ENCODE measurements at regions not wholly inside any gene's neighbourhood (a gene's known extent, or its start where the extent isn't known, plus 50 kb on each side); places are given as distances from the start of the nearest gene placed in this dataset.

DNA sequence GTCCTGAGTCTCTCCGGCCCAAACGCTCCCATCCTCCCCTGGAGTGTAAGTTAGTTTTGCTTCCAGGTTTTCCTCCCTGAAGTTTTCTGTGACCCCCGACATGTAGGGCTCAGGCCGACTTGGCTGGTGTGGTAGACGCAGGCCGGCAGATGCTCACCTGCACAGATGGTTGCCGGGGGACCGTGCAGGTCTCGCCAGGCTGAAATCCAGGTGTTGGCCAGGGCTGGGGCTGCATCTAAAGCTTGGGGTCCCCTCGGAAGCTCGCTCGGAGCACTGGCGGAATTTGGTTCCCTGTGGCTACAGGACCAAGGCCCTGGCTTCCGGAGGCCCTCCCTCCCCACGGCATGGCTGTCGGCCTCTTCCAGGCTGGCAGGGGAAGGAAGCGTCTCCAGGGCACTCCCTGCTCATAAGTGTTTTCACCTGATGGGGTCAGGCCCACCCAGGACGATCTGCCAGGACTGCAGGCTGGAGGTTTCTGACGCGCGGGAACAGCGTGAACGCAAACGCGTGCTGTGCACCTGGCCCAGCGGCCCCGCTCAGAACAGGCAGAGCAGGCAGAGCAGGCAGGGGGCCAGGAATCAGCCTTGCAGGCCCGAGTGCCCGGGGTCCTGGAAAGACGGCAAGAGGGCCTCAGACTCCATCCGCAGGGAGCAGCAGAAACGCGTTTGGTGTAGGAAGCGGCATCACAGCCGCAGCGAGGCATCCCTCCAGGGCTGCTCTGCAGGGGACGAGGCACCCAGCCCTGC lies 258.2 kb downstream of the BRD1 start:
- Histone ChIP-seq H3K4me2 (ENCODE audit: low read depth, low read length, poor library complexity, severe bottlenecking) (no peak overlapping the region), H3K9me3 (ENCODE audit: insufficient read depth, low read depth, low read length) (no peaks in the 10 kb centered on the region), H4K20me1 (ENCODE audit: insufficient read depth, low read length, poor library complexity, severe bottlenecking) (no peaks in the 10 kb centered on the region), H2AFZ (ENCODE audit: low read length) (no peak overlapping the region), H3K79me2 (ENCODE audit: insufficient read depth, low read length) (peaks cover 13% of the 10 kb centered on the region; the same call in 1 of the 2 replicates), H3K9me2 (replicated peaks; ENCODE audit: low read depth, low read length) (no peaks in the 10 kb centered on the region), H3K27me3 (ENCODE audit: insufficient read depth, low read length, poor library complexity, severe bottlenecking) (no peaks in the 10 kb centered on the region), H3K4me3 (ENCODE audit: low read length, poor library complexity, severe bottlenecking) (no peak overlapping the region), H3K36me3 (ENCODE audit: insufficient read depth, low read length) (peaks cover 5% of the 10 kb centered on the region; the same call in 1 of the 2 replicates), H3F3A (ENCODE audit: low read depth) (no peaks in the 10 kb centered on the region), H3K4me1 (ENCODE audit: insufficient read depth, low read length, poor library complexity, severe bottlenecking) (no peaks in the 10 kb centered on the region), H3K9ac (ENCODE audit: low read depth, low read length, poor library complexity, severe bottlenecking) (no peak overlapping the region)
- TF ChIP-seq EZH2phosphoT487 (IDR thresholded peaks at IDR 0.05; ENCODE audit: borderline replicate concordance), result no peak
- TF ChIP-seq, protein P1, sequence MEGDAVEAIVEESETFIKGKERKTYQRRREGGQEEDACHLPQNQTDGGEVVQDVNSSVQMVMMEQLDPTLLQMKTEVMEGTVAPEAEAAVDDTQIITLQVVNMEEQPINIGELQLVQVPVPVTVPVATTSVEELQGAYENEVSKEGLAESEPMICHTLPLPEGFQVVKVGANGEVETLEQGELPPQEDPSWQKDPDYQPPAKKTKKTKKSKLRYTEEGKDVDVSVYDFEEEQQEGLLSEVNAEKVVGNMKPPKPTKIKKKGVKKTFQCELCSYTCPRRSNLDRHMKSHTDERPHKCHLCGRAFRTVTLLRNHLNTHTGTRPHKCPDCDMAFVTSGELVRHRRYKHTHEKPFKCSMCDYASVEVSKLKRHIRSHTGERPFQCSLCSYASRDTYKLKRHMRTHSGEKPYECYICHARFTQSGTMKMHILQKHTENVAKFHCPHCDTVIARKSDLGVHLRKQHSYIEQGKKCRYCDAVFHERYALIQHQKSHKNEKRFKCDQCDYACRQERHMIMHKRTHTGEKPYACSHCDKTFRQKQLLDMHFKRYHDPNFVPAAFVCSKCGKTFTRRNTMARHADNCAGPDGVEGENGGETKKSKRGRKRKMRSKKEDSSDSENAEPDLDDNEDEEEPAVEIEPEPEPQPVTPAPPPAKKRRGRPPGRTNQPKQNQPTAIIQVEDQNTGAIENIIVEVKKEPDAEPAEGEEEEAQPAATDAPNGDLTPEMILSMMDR (conservative IDR thresholded peaks at IDR 0.05; ENCODE audit: low read length), result no peak

DNA sequence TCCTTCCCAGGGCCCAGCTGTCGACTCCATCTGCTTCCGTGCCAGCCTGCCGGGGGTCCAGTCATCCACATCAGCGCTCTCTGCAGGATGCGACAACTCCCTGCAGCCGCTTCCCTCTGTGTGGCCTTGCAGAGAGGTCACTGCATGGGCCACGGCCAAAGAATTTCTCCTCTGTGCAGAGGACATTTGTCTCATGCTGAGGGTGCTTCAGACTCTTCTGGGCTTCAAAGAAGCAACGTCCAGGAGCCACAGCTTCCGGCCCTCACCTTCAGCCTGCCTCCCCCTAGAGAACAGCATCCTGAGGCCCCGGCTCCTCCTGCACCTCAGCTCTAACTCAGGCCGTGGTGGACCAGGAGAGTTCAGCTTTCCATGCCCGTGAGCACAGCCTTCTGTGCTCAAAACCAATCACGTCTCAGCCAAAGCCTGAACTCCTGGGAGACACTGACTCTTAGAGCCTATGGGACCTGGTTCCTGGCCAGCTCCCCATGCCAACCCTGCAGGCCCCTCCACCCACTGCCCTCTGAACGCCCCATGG lies 258.9 kb downstream of the BRD1 start:
- Histone ChIP-seq H3K4me3 (ENCODE audit: low read length, poor library complexity, severe bottlenecking) (no peak overlapping the region), H3K9ac (ENCODE audit: low read depth, low read length, poor library complexity, severe bottlenecking) (no peak overlapping the region), H3K9me3 (ENCODE audit: insufficient read depth, low read depth, low read length) (no peaks in the 10 kb centered on the region), H3K4me1 (ENCODE audit: insufficient read depth, low read length, poor library complexity, severe bottlenecking) (no peaks in the 10 kb centered on the region), H3K36me3 (ENCODE audit: insufficient read depth, low read length) (no peaks in the 10 kb centered on the region), H3K9me2 (replicated peaks; ENCODE audit: low read depth, low read length) (no peaks in the 10 kb centered on the region), H4K20me1 (ENCODE audit: insufficient read depth, low read length, poor library complexity, severe bottlenecking) (no peaks in the 10 kb centered on the region), H3K79me2 (ENCODE audit: insufficient read depth, low read length) (peaks cover 13% of the 10 kb centered on the region; the same call in 1 of the 2 replicates), H3K27me3 (ENCODE audit: insufficient read depth, low read length, poor library complexity, severe bottlenecking) (no peaks in the 10 kb centered on the region), H3F3A (ENCODE audit: low read depth) (no peaks in the 10 kb centered on the region), H2AFZ (ENCODE audit: low read length) (no peak overlapping the region), H3K4me2 (ENCODE audit: low read depth, low read length, poor library complexity, severe bottlenecking) (no peak overlapping the region)
- no peak for TF ChIP-seq EZH2phosphoT487 (IDR thresholded peaks at IDR 0.05; ENCODE audit: borderline replicate concordance)
- TF ChIP-seq, protein P1 (conservative IDR thresholded peaks at IDR 0.05; ENCODE audit: low read length), result no peak

DNA sequence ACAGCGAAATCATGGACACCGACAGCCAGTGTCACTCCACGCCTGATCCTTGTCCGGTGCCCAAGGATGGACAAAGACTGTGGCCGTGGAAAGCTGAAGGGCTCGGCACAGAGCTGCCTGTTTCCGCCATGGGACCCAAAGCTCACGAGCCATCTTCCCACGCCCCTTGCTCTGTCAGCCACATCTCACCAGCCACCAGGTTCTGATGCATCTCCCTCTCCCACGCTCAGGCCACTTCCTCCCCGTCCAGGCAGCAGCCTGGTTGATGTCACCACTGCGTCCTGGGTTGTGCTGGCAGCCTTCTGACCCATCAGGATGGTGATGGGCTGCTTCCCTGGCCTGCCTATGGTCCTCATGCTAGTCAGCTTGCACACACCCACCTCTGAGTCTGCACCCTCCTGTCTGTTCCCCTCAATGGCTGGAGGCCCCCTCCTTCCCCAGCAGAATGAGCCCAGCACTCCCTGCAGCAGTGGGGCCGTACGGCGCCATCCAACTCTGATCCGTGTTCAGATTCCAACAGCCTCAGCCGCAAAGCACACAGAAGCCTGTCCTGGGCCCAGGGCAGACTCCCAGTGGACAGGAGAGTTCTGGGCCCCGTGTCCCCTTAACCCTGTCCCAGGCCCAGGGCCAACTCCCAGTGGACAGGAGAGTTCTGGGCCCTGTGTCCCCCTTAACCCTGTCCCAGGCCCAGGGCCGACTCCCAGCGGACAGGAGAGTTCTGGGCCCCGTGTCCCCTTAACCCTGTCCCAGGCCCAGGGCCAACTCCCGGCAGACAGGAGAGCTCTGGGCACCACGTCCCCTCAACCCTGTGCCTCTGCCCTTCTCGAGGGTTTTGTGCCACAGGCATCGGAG lies 259.5 kb downstream of the BRD1 start:
- no peak overlapping the region for H2AFZ ChIP-seq (ENCODE audit: low read length)
- no peaks in the 10 kb centered on the region for H3K9me2 ChIP-seq (replicated peaks; ENCODE audit: low read depth, low read length)
- TF ChIP-seq EZH2phosphoT487 (IDR thresholded peaks at IDR 0.05; ENCODE audit: borderline replicate concordance), result no peak
- TF ChIP-seq, protein P1 (conservative IDR thresholded peaks at IDR 0.05; ENCODE audit: low read length), result no peak
- H3K4me3 ChIP-seq (ENCODE audit: low read length, poor library complexity, severe bottlenecking), result no peak overlapping the region
- peaks cover 13% of the 10 kb centered on the region; the same call in 1 of the 2 replicates for H3K79me2 ChIP-seq (ENCODE audit: insufficient read depth, low read length)
- H3F3A ChIP-seq (ENCODE audit: low read depth), result no peaks in the 10 kb centered on the region
- H3K9me3 ChIP-seq (ENCODE audit: insufficient read depth, low read depth, low read length), result no peaks in the 10 kb centered on the region
- no peak overlapping the region for H3K4me2 ChIP-seq (ENCODE audit: low read depth, low read length, poor library complexity, severe bottlenecking)
- H3K9ac ChIP-seq (ENCODE audit: low read depth, low read length, poor library complexity, severe bottlenecking), result no peak overlapping the region
- no peaks in the 10 kb centered on the region for H4K20me1 ChIP-seq (ENCODE audit: insufficient read depth, low read length, poor library complexity, severe bottlenecking)
- H3K4me1 ChIP-seq (ENCODE audit: insufficient read depth, low read length, poor library complexity, severe bottlenecking), result no peaks in the 10 kb centered on the region
- H3K27me3 ChIP-seq (ENCODE audit: insufficient read depth, low read length, poor library complexity, severe bottlenecking), result no peaks in the 10 kb centered on the region
- no peaks in the 10 kb centered on the region for H3K36me3 ChIP-seq (ENCODE audit: insufficient read depth, low read length)
